Neural progenitor cell (in vitro differentiated cells): ENCODE measurements at regions not wholly inside any gene's neighbourhood (a gene's known extent, or its start where the extent isn't known, plus 50 kb on each side); places are given as distances from the start of the nearest gene placed in this dataset.

Experiments used
- DNase-seq: peaks from one replicate; pipeline ENCODE4 v3.0.0-alpha.2; 2016; ENCODE audit warnings: low spot score
- H2AFZ ChIP-seq: fragments of 200-600 bp; sonication (generic); replicated peaks from 2 replicates; pipeline ENCODE4 v1.6.1; 2016; ENCODE audit warnings: antibody characterized with exemption
- H3F3A ChIP-seq: fragments of 200-600 bp; sonication (generic); 2 replicates; pipeline ENCODE4 v1.6.1; 2016; ENCODE audit warnings: antibody characterized with exemption, low read depth
- H3K27ac ChIP-seq: fragments of 200-600 bp; sonication (generic); 2 replicates; pipeline ENCODE4 v1.5.1; 2016; ENCODE audit warnings: mild to moderate bottlenecking
- H3K27me3 ChIP-seq: fragments of 200-600 bp; sonication (generic); 2 replicates; pipeline ENCODE4 v1.6.1; 2016; ENCODE audit warnings: mild to moderate bottlenecking, moderate library complexity
- H3K36me3 ChIP-seq: fragments of 200-600 bp; sonication (generic); 2 replicates; pipeline ENCODE4 v1.5.1; 2016
- H3K4me1 ChIP-seq: fragments of 200-600 bp; sonication (generic); 2 replicates; pipeline ENCODE4 v1.6.1; 2016; ENCODE audit warnings: mixed run types
- H3K4me2 ChIP-seq: fragments of 200-600 bp; sonication (generic); 2 replicates; pipeline ENCODE4 v1.6.1; 2016
- H3K4me3 ChIP-seq: fragments of 200-600 bp; sonication (generic); 2 replicates; pipeline ENCODE4 v1.5.1; 2016
- H3K79me2 ChIP-seq: fragments of 200-600 bp; sonication (generic); 2 replicates; pipeline ENCODE4 v1.6.1; 2016; ENCODE audit warnings: low read depth
- H3K9ac ChIP-seq: fragments of 200-600 bp; sonication (generic); 2 replicates; pipeline ENCODE4 v1.6.1; 2016
- H3K9me3 ChIP-seq: fragments of 200-600 bp; sonication (generic); 2 replicates; pipeline ENCODE4 v1.5.1; 2016; ENCODE audit warnings: low read depth
- H4K20me1 ChIP-seq: fragments of 200-600 bp; sonication (generic); 2 replicates; pipeline ENCODE4 v1.6.1; 2016; ENCODE audit warnings: low read depth
- H3K27ac Mint-ChIP-seq: 3 replicates; pipeline ENCODE4 v1.8.0; 2021; ENCODE audit warnings: mixed read lengths
- H3K27me3 Mint-ChIP-seq: 2 replicates; pipeline ENCODE4 v1.8.0; 2022; ENCODE audit warnings: low read depth, mild to moderate bottlenecking, inconsistent platforms, moderate library complexity, mixed read lengths; ENCODE audit not compliant: insufficient read depth
- H3K36me3 Mint-ChIP-seq: 3 replicates; pipeline ENCODE4 v1.8.0; 2021; ENCODE audit warnings: mixed read lengths
- H3K4me1 Mint-ChIP-seq: 3 replicates; pipeline ENCODE4 v1.8.0; 2021; ENCODE audit warnings: mixed read lengths
- H3K4me3 Mint-ChIP-seq: 3 replicates; pipeline ENCODE4 v1.8.0; 2021; ENCODE audit warnings: mild to moderate bottlenecking, moderate library complexity, mixed read lengths
- H3K9me3 Mint-ChIP-seq: 3 replicates; pipeline ENCODE4 v1.8.0; 2020; ENCODE audit warnings: mixed read lengths
- EZH2 ChIP-seq: fragments of 200-600 bp; sonication (generic); IDR thresholded peaks from 2 replicates; pipeline ENCODE4 v1.6.1; 2017; ENCODE audit warnings: antibody characterized with exemption, mild to moderate bottlenecking, moderate library complexity
- EZH2phosphoT487 ChIP-seq: fragments of 200-600 bp; sonication (generic); IDR thresholded peaks from 2 replicates; pipeline ENCODE4 v1.6.1; 2017; ENCODE audit warnings: antibody characterized with exemption
- TF ChIP-seq, protein P1 (sequence below): fragments of 200-600 bp; sonication (generic); IDR thresholded peaks from 2 replicates; pipeline ENCODE4 v1.5.1; 2017; ENCODE audit warnings: antibody characterized with exemption, mild to moderate bottlenecking

DNA sequence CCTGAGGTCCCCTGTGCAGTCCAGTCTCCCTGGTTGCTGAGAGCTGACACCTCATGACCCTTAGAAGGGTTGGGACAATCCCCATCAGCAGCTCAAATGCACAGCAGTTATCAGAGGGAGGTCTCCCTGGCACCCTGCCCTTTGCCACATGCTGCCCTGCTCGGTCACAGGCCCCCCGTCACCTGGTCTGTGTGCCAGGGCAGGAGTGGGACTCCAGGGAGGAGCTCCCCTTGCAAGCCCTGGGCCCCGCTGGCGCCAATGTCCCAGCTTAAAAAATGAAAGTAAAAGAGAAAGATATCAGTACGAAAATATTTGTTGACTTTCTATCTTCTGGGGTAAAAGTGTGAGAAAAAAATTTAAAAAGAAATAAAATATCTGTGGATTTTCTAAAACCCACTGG, 68.1 kb upstream of the SLC22A16 start:
- no peaks in the 10 kb centered on the region for H3K4me1 ChIP-seq
- Mint-ChIP-seq H3K27ac (no peak overlapping the region), H3K36me3 (no peaks in the 10 kb centered on the region), H3K9me3 (peaks cover 16% of the 10 kb centered on the region), H3K27me3 (peaks cover 6% of the 10 kb centered on the region), H3K4me3 (no peak overlapping the region), H3K4me1 (peaks cover 3% of the 10 kb centered on the region)
- no peak overlapping the region for H3K4me3 ChIP-seq
- DNase-seq, result no peak
- no peaks in the 10 kb centered on the region for H3K27me3 ChIP-seq
- H4K20me1 ChIP-seq, result no peaks in the 10 kb centered on the region
- no peak for TF ChIP-seq EZH2
- TF ChIP-seq, protein P1, sequence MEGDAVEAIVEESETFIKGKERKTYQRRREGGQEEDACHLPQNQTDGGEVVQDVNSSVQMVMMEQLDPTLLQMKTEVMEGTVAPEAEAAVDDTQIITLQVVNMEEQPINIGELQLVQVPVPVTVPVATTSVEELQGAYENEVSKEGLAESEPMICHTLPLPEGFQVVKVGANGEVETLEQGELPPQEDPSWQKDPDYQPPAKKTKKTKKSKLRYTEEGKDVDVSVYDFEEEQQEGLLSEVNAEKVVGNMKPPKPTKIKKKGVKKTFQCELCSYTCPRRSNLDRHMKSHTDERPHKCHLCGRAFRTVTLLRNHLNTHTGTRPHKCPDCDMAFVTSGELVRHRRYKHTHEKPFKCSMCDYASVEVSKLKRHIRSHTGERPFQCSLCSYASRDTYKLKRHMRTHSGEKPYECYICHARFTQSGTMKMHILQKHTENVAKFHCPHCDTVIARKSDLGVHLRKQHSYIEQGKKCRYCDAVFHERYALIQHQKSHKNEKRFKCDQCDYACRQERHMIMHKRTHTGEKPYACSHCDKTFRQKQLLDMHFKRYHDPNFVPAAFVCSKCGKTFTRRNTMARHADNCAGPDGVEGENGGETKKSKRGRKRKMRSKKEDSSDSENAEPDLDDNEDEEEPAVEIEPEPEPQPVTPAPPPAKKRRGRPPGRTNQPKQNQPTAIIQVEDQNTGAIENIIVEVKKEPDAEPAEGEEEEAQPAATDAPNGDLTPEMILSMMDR, result no peak
- no peak for TF ChIP-seq EZH2phosphoT487
- no peaks in the 10 kb centered on the region for H3K79me2 ChIP-seq
- no peak overlapping the region for H3K27ac ChIP-seq
- no peaks in the 10 kb centered on the region for H3K36me3 ChIP-seq
- no peak overlapping the region for H2AFZ ChIP-seq
- H3K9me3 ChIP-seq, result no peaks in the 10 kb centered on the region
- H3F3A ChIP-seq, result no peaks in the 10 kb centered on the region
- no peak overlapping the region for H3K9ac ChIP-seq
- H3K4me2 ChIP-seq, result no peak overlapping the region

DNA sequence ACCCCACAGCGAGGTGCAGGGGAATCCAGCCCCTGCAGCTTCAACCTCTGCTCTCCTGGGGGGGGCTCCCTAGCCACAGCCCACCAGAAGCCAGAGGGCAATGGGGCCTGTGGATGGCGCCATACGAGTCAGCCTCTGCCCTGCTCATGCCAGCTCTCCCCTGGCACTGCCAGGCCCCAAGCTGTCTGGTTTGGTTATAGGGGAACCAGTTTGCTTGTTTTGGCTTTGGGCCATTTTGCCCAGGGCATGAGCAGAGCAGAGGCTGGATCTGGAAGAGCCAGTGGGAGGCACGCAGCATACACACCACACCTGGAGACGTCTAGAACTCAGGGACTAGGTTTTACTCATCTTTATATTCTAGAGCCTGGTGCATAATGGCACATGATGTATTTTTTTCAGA, 66.7 kb upstream of the SLC22A16 start:
- peaks cover 19% of the 10 kb centered on the region for H3K9me3 Mint-ChIP-seq
- no peaks in the 10 kb centered on the region for H3K4me1 ChIP-seq
- no peaks in the 10 kb centered on the region for H3K36me3 ChIP-seq
- no peak overlapping the region for H3K4me3 Mint-ChIP-seq
- DNase-seq, result no peak
- no peak overlapping the region for H3K27ac Mint-ChIP-seq
- no peaks in the 10 kb centered on the region for H3K36me3 Mint-ChIP-seq
- no peaks in the 10 kb centered on the region for H4K20me1 ChIP-seq
- H3K9ac ChIP-seq, result no peak overlapping the region
- no peak overlapping the region for H2AFZ ChIP-seq
- no peak overlapping the region for H3K27ac ChIP-seq
- no peak overlapping the region for H3K4me2 ChIP-seq
- no peaks in the 10 kb centered on the region for H3K79me2 ChIP-seq
- no peaks in the 10 kb centered on the region for H3K9me3 ChIP-seq
- no peak for TF ChIP-seq EZH2phosphoT487
- TF ChIP-seq, protein P1, result no peak
- no peak for TF ChIP-seq EZH2
- H3K4me3 ChIP-seq, result no peak overlapping the region
- H3F3A ChIP-seq, result no peaks in the 10 kb centered on the region
- H3K27me3 Mint-ChIP-seq, result peaks cover 10% of the 10 kb centered on the region
- no peaks in the 10 kb centered on the region for H3K27me3 ChIP-seq
- peaks cover 3% of the 10 kb centered on the region for H3K4me1 Mint-ChIP-seq

DNA sequence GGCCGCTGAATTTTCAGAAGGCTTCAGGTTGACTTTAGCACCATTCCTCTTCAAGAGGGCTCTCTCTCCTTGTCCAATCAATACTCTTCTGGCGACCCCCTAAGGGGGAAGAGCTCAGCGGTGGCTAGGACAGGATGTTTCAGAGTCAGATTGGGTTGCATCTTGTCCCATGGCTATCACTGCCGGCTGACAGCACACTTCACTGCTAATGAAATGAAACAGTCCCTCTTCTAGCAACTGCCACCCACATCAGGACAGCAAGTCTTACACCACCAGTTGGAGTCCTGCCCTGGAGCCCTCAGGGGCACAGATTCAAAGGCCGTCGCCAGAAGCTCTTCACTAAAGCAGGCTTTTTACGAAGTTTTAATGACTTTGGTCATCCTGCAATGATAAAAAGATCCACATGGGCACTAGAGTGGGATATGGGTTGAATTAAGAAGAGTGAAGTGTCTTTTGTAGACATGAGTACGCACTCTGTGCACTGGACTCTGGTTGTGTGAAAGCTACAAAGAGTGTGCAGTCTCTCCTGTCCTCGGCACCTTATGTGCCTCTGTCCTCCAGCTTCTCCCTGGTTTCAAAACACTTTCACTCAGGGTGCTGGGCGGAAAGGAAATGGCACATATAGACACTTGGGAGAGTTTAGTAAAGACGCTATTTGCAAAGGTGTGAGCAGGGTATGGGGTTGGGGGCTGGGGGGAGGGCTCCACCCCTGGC, 66.1 kb upstream of the SLC22A16 start:
- peak overlapping the region; percentile 30 for H2AFZ ChIP-seq
- H3K36me3 ChIP-seq, result no peaks in the 10 kb centered on the region
- H3K27me3 ChIP-seq, result no peaks in the 10 kb centered on the region
- H3K27ac ChIP-seq, result no peak overlapping the region
- no peak overlapping the region for H3K9ac ChIP-seq
- H3K4me3 ChIP-seq, result no peak overlapping the region
- H3K4me1 ChIP-seq, result no peaks in the 10 kb centered on the region
- Mint-ChIP-seq H3K27ac (no peak overlapping the region), H3K4me3 (no peak overlapping the region), H3K9me3 (peaks cover 19% of the 10 kb centered on the region), H3K27me3 (peaks cover 10% of the 10 kb centered on the region), H3K36me3 (no peaks in the 10 kb centered on the region), H3K4me1 (peaks cover 7% of the 10 kb centered on the region)
- DNase-seq, result no peak
- H3K9me3 ChIP-seq, result no peaks in the 10 kb centered on the region
- no peak overlapping the region for H3K4me2 ChIP-seq
- H3F3A ChIP-seq, result no peaks in the 10 kb centered on the region
- TF ChIP-seq, protein P1, result no peak
- TF ChIP-seq EZH2phosphoT487 (no peak), EZH2 (no peak)
- no peaks in the 10 kb centered on the region for H4K20me1 ChIP-seq
- no peaks in the 10 kb centered on the region for H3K79me2 ChIP-seq
